IMR-90 (cell line): ENCODE measurements at regions not wholly inside any gene's neighbourhood (a gene's known extent, or its start where the extent isn't known, plus 50 kb on each side); places are given as distances from the start of the nearest gene placed in this dataset.

Experiments used
- ATAC-seq: fragments of 200-7000 bp; cut with Tn5 transposase; 2 replicates; pipeline ENCODE4 v1.9.1; 2020; ENCODE audit warnings: low read depth, mild to moderate bottlenecking, moderate library complexity
- BruUV-seq: library from RNA; stranded (reverse); fragments of 400-500 nt; replicated peaks from 2 replicates; lab custom pipeline; 2021; lab: Mats Ljungman, UMichigan
- CTCF ChIA-PET: fragments of 300-600 bp; formaldehyde crosslinking; extraction: SDS; loops from one replicate; lab custom pipeline; 2021; ENCODE audit warnings: antibody characterized with exemption; lab: Yijun Ruan, JAX
- POLR2A ChIA-PET: fragments of 300-600 bp; sonication (Branson Sonifier 250); formaldehyde crosslinking; loops from one replicate; lab custom pipeline; 2022; ENCODE audit warnings: antibody characterized with exemption; ENCODE audit not compliant: unreplicated experiment; lab: Charles Lee
- DNase-seq: peaks from one replicate; pipeline ENCODE4 v3.0.0; 2013
- H2AFZ ChIP-seq: replicated peaks from 2 replicates; pipeline ENCODE3; 2013; ENCODE audit warnings: low read length, mild to moderate bottlenecking; ENCODE audit not compliant: poor library complexity
- H2AK5ac ChIP-seq: 2 replicates; pipeline ENCODE4 v1.6.1; 2013; ENCODE audit warnings: low read depth, low read length, inconsistent platforms
- H2AK9ac ChIP-seq: replicated peaks from 2 replicates; pipeline ENCODE3; 2013; ENCODE audit warnings: mild to moderate bottlenecking, low read depth, low read length, moderate library complexity; ENCODE audit not compliant: poor library complexity
- H2BK120ac ChIP-seq: 2 replicates; pipeline ENCODE4 v1.6.1; 2013; ENCODE audit warnings: low read depth, low read length, inconsistent platforms
- H2BK15ac ChIP-seq: 3 replicates; pipeline ENCODE4 v1.6.1; 2013; ENCODE audit warnings: low read depth, low read length, inconsistent platforms
- H2BK20ac ChIP-seq: 2 replicates; pipeline ENCODE4 v1.6.1; 2013; ENCODE audit warnings: low read depth, mild to moderate bottlenecking, inconsistent platforms, low read length, moderate library complexity
- H2BK5ac ChIP-seq: 2 replicates; pipeline ENCODE4 v1.6.1; 2013; ENCODE audit warnings: mild to moderate bottlenecking, low read depth, low read length, inconsistent platforms; ENCODE audit not compliant: poor library complexity, severe bottlenecking
- H3K14ac ChIP-seq: replicated peaks from 2 replicates; pipeline ENCODE4 v1.6.1; 2013; ENCODE audit warnings: low read depth, low read length, inconsistent platforms
- H3K18ac ChIP-seq: 2 replicates; pipeline ENCODE4 v1.6.1; 2013; ENCODE audit warnings: low read depth, low read length, control low read depth
- H3K23ac ChIP-seq: 2 replicates; pipeline ENCODE4 v1.6.1; 2013; ENCODE audit warnings: low read depth, low read length, inconsistent platforms
- H3K27ac ChIP-seq: 2 replicates; pipeline ENCODE4 v1.5.1; 2013; ENCODE audit warnings: mild to moderate bottlenecking, control low read depth, low read length; ENCODE audit not compliant: insufficient read depth
- H3K27me3 ChIP-seq: 2 replicates; pipeline ENCODE4 v1.6.1; 2013; ENCODE audit warnings: low read length; ENCODE audit not compliant: control insufficient read depth, insufficient read depth
- H3K36me3 ChIP-seq: 2 replicates; pipeline ENCODE4 v1.6.1; 2013; ENCODE audit warnings: low read length, mixed read lengths; ENCODE audit not compliant: control insufficient read depth, insufficient read depth
- H3K4ac ChIP-seq: 2 replicates; pipeline ENCODE4 v1.6.1; 2013; ENCODE audit warnings: low read depth, low read length, inconsistent platforms
- H3K4me1 ChIP-seq: 2 replicates; pipeline ENCODE4 v1.6.1; 2013; ENCODE audit warnings: low read length, mixed read lengths; ENCODE audit not compliant: control insufficient read depth, insufficient read depth
- H3K4me2 ChIP-seq: 2 replicates; pipeline ENCODE4 v1.6.1; 2013; ENCODE audit warnings: low read depth, mild to moderate bottlenecking, control low read depth, low read length, moderate library complexity
- H3K4me3 ChIP-seq: 2 replicates; pipeline ENCODE4 v1.5.1; 2013; ENCODE audit warnings: low read depth, mild to moderate bottlenecking, control low read depth, low read length, moderate library complexity; ENCODE audit not compliant: insufficient read depth
- H3K56ac ChIP-seq: 2 replicates; pipeline ENCODE4 v1.6.1; 2013; ENCODE audit warnings: low read length, inconsistent platforms; ENCODE audit not compliant: insufficient read depth; ENCODE audit errors: extremely low read depth
- H3K79me1 ChIP-seq, 2 experiments: 2 replicates each; pipeline ENCODE4 v1.6.1; 2013; ENCODE audit warnings: low read length in 2 of 2, inconsistent platforms in 1 of 2, low read depth in 1 of 2
- H3K9ac ChIP-seq: 2 replicates; pipeline ENCODE4 v1.6.1; 2013; ENCODE audit warnings: low read depth, low read length, control low read depth
- H3K9me1 ChIP-seq: 2 replicates; pipeline ENCODE4 v1.6.1; 2013; ENCODE audit warnings: low read length, inconsistent platforms; ENCODE audit not compliant: insufficient read depth
- H3K9me3 ChIP-seq: 2 replicates; pipeline ENCODE4 v1.6.1; 2013; ENCODE audit warnings: low read length; ENCODE audit not compliant: control insufficient read depth, insufficient read depth
- H4K20me1 ChIP-seq: 2 replicates; pipeline ENCODE4 v1.6.1; 2013; ENCODE audit warnings: low read length, inconsistent platforms; ENCODE audit not compliant: insufficient read depth
- H4K5ac ChIP-seq: 2 replicates; pipeline ENCODE4 v1.6.1; 2013; ENCODE audit warnings: mild to moderate bottlenecking, low read depth, low read length, control low read depth
- H4K8ac ChIP-seq, 2 experiments: 2 replicates each; pipeline ENCODE4 v1.6.1; 2013; ENCODE audit warnings: low read depth in 2 of 2, low read length in 2 of 2, control low read depth in 1 of 2, inconsistent platforms in 1 of 2
- H4K91ac ChIP-seq: 2 replicates; pipeline ENCODE4 v1.6.1; 2013; ENCODE audit warnings: low read depth, low read length, inconsistent platforms; ENCODE audit not compliant: insufficient read depth
- BHLHE40 ChIP-seq: fragments of 150-350 bp; IDR thresholded peaks from 2 replicates; pipeline ENCODE4 v1.6.1; 2016; ENCODE audit warnings: mild to moderate bottlenecking, low read depth, low read length
- CEBPB ChIP-seq: IDR thresholded peaks from 2 replicates; pipeline ENCODE4 v1.6.1; 2012; ENCODE audit warnings: low read depth, low read length, improper control_type of control experiment
- CHD1 ChIP-seq: IDR thresholded peaks from 2 replicates; pipeline ENCODE4 v1.6.1; 2012; ENCODE audit warnings: low read depth, low read length, improper control_type of control experiment
- CTCF ChIP-seq: conservative IDR thresholded peaks from 2 replicates; pipeline ENCODE4 v1.5.1; 2012; ENCODE audit warnings: mild to moderate bottlenecking, low read depth, low read length, improper control_type of control experiment
- ELK1 ChIP-seq: fragments of 150-350 bp; IDR thresholded peaks from 2 replicates; pipeline ENCODE4 v1.6.1; 2016; ENCODE audit warnings: low read depth, mild to moderate bottlenecking, low read length, moderate library complexity, borderline replicate concordance
- FOS ChIP-seq: fragments of 150-350 bp; IDR thresholded peaks from 2 replicates; pipeline ENCODE4 v1.6.1; 2016; ENCODE audit warnings: low read depth, low read length
- MAFK ChIP-seq: IDR thresholded peaks from 2 replicates; pipeline ENCODE4 v1.6.1; 2012; ENCODE audit warnings: low read depth, low read length, improper control_type of control experiment
- MAZ ChIP-seq: IDR thresholded peaks from 2 replicates; pipeline ENCODE4 v1.6.1; 2012; ENCODE audit warnings: low read depth, mild to moderate bottlenecking, low read length, improper control_type of control experiment, moderate library complexity, borderline replicate concordance
- MXI1 ChIP-seq: IDR thresholded peaks from 2 replicates; pipeline ENCODE4 v1.6.1; 2012; ENCODE audit warnings: low read depth, mild to moderate bottlenecking, low read length, moderate library complexity, borderline replicate concordance
- NFE2L2 ChIP-seq: fragments of 150-350 bp; IDR thresholded peaks from 2 replicates; pipeline ENCODE4 v1.6.1; 2016; ENCODE audit warnings: low read depth, mild to moderate bottlenecking, low read length
- POLR2A ChIP-seq: IDR thresholded peaks from 2 replicates; pipeline ENCODE4 v1.6.1; 2012; ENCODE audit warnings: mild to moderate bottlenecking, low read depth, low read length
- RAD21 ChIP-seq: IDR thresholded peaks from 2 replicates; pipeline ENCODE4 v1.6.1; 2012; ENCODE audit warnings: low read length, improper control_type of control experiment
- RCOR1 ChIP-seq: IDR thresholded peaks from 2 replicates; pipeline ENCODE4 v1.6.1; 2012; ENCODE audit warnings: mild to moderate bottlenecking, low read length, improper control_type of control experiment; ENCODE audit not compliant: insufficient replicate concordance
- RFX5 ChIP-seq: IDR thresholded peaks from 2 replicates; pipeline ENCODE4 v1.8.0; 2012; ENCODE audit warnings: low read depth, mild to moderate bottlenecking, low read length, moderate library complexity
- SMC3 ChIP-seq: fragments of 150-350 bp; IDR thresholded peaks from 2 replicates; pipeline ENCODE4 v1.6.1; 2016; ENCODE audit warnings: low read depth, mild to moderate bottlenecking, antibody characterized with exemption, low read length, moderate library complexity
- USF2 ChIP-seq: fragments of 150-350 bp; IDR thresholded peaks from 2 replicates; pipeline ENCODE4 v1.6.1; 2017; ENCODE audit warnings: mild to moderate bottlenecking, antibody characterized with exemption, low read length, low read depth
- WGBS, 2 experiments: methylation state at CpG; one replicate each; pipeline versions ENCODE4 v1.1.5 to v1.1.7; 2013; ENCODE audit warnings: missing lambda C conversion rate in 2 of 2; ENCODE audit not compliant: insufficient read length in 1 of 2; ENCODE audit errors: extremely low coverage in 2 of 2; 5-methylcytosine and 5-hydroxymethylcytosine counted together
- dilution Hi-C: fragments of 300-500 bp; cut with HindIII; formaldehyde crosslinking; loops from one replicate; pipeline ENCODE4 v1.14.3; 2018; ENCODE audit warnings: low sequenced_read_pairs; ENCODE audit not compliant: unreplicated experiment
- in situ Hi-C: fragments of 300-500 bp; cut with MboI; formaldehyde crosslinking; loops from 3 replicates; pipeline ENCODE4 v1.14.3; 2019; ENCODE audit warnings: low sequenced_read_pairs, inconsistent platforms, mixed read lengths
- intact Hi-C: fragments of 100-400 bp; cut with micrococcal nuclease; formaldehyde crosslinking; loops from 2 replicates; pipeline ENCODE4 v1.10.0; 2022

- H3K4me1 ChIP-seq: 0 out of 2 replicates have a peak, but pooled peaks cover 2% of the 10 kb centered on the region
- no peak overlapping the region for H2BK15ac ChIP-seq
- H2AFZ ChIP-seq: peak overlapping the region; percentile 26
- no peak overlapping the region for H2BK5ac ChIP-seq
- ChIA-PET POLR2A (no interaction called here), CTCF (no interaction called here)
- H2AK5ac ChIP-seq: no peak overlapping the region
- intact Hi-C loops (no loop called here), dilution Hi-C loops (no loop called here), in situ Hi-C loops (no loop called here)
- H3K56ac ChIP-seq: no peak overlapping the region
- no peak overlapping the region for H2BK120ac ChIP-seq
- no peak overlapping the region for H4K5ac ChIP-seq
- no peak overlapping the region for H3K9ac ChIP-seq
- no peak overlapping the region for H3K27ac ChIP-seq
- H3K27me3 ChIP-seq: peaks cover 4% of the 10 kb centered on the region
- H3K14ac ChIP-seq: no peak overlapping the region
- H2BK20ac ChIP-seq: no peak overlapping the region
- H3K4me2 ChIP-seq: no peak overlapping the region
- H4K20me1 ChIP-seq: no peaks in the 10 kb centered on the region
- H3K23ac ChIP-seq: no peak overlapping the region
- TF ChIP-seq SMC3 (no peak), CTCF (no peak), FOS (no peak), RFX5 (no peak), CHD1 (no peak), NFE2L2 (no peak), USF2 (no peak), RAD21 (no peak), CEBPB (no peak), BHLHE40 (no peak), POLR2A (no peak), MAZ (no peak), MAFK (no peak), RCOR1 (no peak), MXI1 (no peak), ELK1 (no peak)
- H3K36me3 ChIP-seq: no peaks in the 10 kb centered on the region
- BruUV-seq: no TSS peak
- 60% methylated on average over 1 of the region's 14 CpGs; no CpG with 5 or more reads in 1 of the 2 experiments for WGBS, 2 experiments
- H3K79me1 ChIP-seq: no peaks in the 10 kb centered on the region
- H3K9me1 ChIP-seq: no peaks in the 10 kb centered on the region
- H4K8ac ChIP-seq: no peak overlapping the region
- no peak overlapping the region for H3K18ac ChIP-seq
- H3K4me3 ChIP-seq: no peak overlapping the region
- H3K9me3 ChIP-seq: no peaks in the 10 kb centered on the region
- ATAC-seq: no peak
- no peak overlapping the region for H3K4ac ChIP-seq
- H2AK9ac ChIP-seq: no peak overlapping the region
- no peak for DNase-seq
- H4K91ac ChIP-seq: no peak overlapping the region
Observed at GRCh38 chr12:5232826-5233500, 189.3 kb downstream of the KCNA5 start.
